Gastrocnemius medialis (tissue), 4 donors: ENCODE measurements at regions not wholly inside any gene's neighbourhood (a gene's known extent, or its start where the extent isn't known, plus 50 kb on each side); places are given as distances from the start of the nearest gene placed in this dataset.

Experiments used
- POLR2A ChIP-seq, 2 donors: fragments of 450-650 bp; IDR thresholded peaks; one replicate each; pipeline ENCODE4 v1.6.1; 2017; ENCODE audit warnings: antibody characterized with exemption in 2 of 2, mild to moderate bottlenecking in 2 of 2, moderate library complexity in 2 of 2
- TF ChIP-seq, protein P1 (sequence below), 5 experiments: fragments of 450-650 bp in 3 of 5; fragments of 200-600 bp in 2 of 5; sonication (generic) in 2 of 5; IDR thresholded peaks in 4 of 5; conservative IDR thresholded peaks in 1 of 5; 1 replicate in 4 of 5; 2 replicates in 1 of 5; pipeline ENCODE4 v1.5.1; 2016 to 2019; ENCODE audit warnings: antibody characterized with exemption in 5 of 5, mild to moderate bottlenecking in 3 of 5, moderate library complexity in 3 of 5

DNA sequence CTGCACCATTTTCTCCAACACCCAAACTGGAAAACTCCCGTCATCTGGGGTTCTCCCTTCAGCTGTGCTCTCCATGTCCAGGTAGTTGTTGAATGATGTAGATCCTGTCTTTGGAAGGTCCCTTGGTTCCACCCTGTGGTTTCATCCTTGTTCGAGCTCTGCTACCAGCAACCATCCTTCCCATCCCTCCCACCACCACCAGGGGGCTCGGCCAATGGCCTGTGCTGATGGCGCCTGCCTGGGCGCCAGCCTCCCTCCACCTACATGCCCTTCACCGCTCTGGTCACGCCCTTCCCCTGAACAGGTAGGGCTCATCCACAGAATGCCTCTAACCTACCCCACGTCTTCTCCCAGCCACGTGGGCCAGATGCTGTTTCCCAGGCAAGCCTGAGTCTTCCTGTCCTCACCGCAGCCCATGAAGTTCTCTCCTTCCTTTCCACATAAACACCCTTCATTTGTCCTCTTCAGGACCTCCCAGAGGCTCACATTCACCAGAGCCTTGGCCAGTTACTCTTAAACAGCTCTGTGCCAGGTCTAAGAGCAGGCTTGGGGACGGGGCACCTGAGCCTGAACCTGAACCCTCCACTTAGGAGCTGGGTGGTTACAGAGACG is 75.1 kb upstream of the DUSP22 start:
- TF ChIP-seq, protein P1, sequence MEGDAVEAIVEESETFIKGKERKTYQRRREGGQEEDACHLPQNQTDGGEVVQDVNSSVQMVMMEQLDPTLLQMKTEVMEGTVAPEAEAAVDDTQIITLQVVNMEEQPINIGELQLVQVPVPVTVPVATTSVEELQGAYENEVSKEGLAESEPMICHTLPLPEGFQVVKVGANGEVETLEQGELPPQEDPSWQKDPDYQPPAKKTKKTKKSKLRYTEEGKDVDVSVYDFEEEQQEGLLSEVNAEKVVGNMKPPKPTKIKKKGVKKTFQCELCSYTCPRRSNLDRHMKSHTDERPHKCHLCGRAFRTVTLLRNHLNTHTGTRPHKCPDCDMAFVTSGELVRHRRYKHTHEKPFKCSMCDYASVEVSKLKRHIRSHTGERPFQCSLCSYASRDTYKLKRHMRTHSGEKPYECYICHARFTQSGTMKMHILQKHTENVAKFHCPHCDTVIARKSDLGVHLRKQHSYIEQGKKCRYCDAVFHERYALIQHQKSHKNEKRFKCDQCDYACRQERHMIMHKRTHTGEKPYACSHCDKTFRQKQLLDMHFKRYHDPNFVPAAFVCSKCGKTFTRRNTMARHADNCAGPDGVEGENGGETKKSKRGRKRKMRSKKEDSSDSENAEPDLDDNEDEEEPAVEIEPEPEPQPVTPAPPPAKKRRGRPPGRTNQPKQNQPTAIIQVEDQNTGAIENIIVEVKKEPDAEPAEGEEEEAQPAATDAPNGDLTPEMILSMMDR (IDR thresholded peaks at IDR 0.05 in 4 of 5, conservative IDR thresholded peaks at IDR 0.05 in 1 of 5): peak in 3 of 5 experiments; percentile 22 to 38 (median 33)
- TF ChIP-seq POLR2A (IDR thresholded peaks at IDR 0.05): no peak
